ENCODE measurements at regions not wholly inside any gene's neighbourhood (a gene's known extent, or its start where the extent isn't known, plus 50 kb on each side); places are given as distances from the start of the nearest gene placed in this dataset.

DNA sequence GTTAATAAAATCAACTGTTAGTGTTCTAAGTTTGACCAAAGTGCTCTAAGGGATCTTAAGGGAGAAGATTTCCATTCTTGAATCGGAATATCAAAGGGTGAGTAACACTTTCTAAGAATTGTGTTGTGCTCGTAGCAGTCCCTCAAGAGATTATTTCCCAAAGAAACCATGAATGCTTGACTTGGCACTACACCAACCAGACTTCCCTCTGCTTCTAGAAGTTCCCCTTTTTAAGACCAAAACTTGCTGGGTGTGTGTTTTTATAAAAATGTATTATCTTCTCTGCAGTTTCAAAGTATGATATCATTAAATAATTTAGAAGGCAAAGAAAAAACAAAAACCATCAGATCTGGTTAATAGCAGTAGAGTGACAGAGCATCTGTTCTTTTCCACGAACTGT lies 522.0 kb upstream of the FAM98A start:
- Histone ChIP-seq H3K27ac (no peak overlapping the region), H3K4me3 (no peak overlapping the region), H3K9me3 (no peaks in the 10 kb centered on the region), H3K36me3 (no peaks in the 10 kb centered on the region), H3K4me1 (ENCODE audit: control insufficient read depth in 1 of 2, low read depth in 2 of 2) (no peaks in the 10 kb centered on the region), H3K27me3 (replicated peaks; ENCODE audit: insufficient read depth) (no peaks in the 10 kb centered on the region)
- TF ChIP-seq, protein P1, sequence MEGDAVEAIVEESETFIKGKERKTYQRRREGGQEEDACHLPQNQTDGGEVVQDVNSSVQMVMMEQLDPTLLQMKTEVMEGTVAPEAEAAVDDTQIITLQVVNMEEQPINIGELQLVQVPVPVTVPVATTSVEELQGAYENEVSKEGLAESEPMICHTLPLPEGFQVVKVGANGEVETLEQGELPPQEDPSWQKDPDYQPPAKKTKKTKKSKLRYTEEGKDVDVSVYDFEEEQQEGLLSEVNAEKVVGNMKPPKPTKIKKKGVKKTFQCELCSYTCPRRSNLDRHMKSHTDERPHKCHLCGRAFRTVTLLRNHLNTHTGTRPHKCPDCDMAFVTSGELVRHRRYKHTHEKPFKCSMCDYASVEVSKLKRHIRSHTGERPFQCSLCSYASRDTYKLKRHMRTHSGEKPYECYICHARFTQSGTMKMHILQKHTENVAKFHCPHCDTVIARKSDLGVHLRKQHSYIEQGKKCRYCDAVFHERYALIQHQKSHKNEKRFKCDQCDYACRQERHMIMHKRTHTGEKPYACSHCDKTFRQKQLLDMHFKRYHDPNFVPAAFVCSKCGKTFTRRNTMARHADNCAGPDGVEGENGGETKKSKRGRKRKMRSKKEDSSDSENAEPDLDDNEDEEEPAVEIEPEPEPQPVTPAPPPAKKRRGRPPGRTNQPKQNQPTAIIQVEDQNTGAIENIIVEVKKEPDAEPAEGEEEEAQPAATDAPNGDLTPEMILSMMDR (IDR thresholded peaks at IDR 0.05), result no peak
- ATAC-seq (ENCODE audit: insufficient number of reproducible peaks, low FRiP score, low read depth) (no peak), DNase-seq (ENCODE audit: low spot score) (no peak)

DNA sequence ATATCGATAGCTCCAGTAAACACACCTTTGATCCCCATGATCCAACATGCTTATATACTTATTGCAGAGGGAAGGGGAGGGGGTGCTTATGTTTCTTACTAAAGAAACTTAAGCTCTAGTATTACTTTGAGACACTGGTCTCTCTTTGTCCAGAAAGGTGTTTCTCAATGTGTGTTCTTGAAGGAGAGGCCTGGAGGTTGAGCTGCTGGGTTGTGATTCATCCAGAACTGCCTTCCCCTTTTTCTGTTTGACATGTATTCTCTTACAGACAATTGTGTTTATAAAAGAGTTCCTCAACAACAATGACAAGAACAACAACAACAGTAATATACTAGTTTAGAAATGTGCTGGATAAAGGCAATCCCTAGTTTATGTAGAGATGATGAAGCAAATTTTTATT lies 516.0 kb upstream of the FAM98A start:
- Histone ChIP-seq H3K36me3 (no peaks in the 10 kb centered on the region), H3K4me3 (no peak overlapping the region), H3K9me3 (no peaks in the 10 kb centered on the region), H3K27me3 (replicated peaks; ENCODE audit: insufficient read depth) (no peaks in the 10 kb centered on the region), H3K27ac (no peak overlapping the region), H3K4me1 (ENCODE audit: control insufficient read depth in 1 of 2, low read depth in 2 of 2) (no peaks in the 10 kb centered on the region)
- TF ChIP-seq, protein P1 (IDR thresholded peaks at IDR 0.05), result no peak
- ATAC-seq (ENCODE audit: insufficient number of reproducible peaks, low FRiP score, low read depth) (no peak), DNase-seq (ENCODE audit: low spot score) (no peak)

DNA sequence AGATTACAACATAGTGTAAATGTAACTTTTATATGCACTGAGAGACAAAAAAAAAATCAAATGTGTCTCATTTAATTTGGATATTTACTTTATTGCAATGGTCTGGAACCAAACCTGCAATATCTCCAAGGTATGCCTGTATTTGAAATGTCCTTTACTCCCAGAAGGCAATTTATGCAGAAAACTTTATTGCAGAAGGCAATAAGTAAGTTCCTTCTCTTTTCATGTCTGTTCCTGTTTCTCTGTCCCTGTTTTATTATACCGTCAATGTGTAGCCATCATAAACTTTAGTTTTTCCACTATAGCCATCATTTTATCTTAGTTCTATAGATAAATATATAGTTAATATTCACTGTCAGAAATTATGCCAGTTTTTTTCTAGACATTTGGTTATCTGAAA lies 513.1 kb upstream of the FAM98A start:
- Histone ChIP-seq H3K9me3 (no peaks in the 10 kb centered on the region), H3K27me3 (replicated peaks; ENCODE audit: insufficient read depth) (no peaks in the 10 kb centered on the region), H3K36me3 (no peaks in the 10 kb centered on the region), H3K4me3 (no peak overlapping the region), H3K27ac (no peak overlapping the region), H3K4me1 (ENCODE audit: control insufficient read depth in 1 of 2, low read depth in 2 of 2) (no peaks in the 10 kb centered on the region)
- TF ChIP-seq, protein P1 (IDR thresholded peaks at IDR 0.05), result no peak
- ATAC-seq (ENCODE audit: insufficient number of reproducible peaks, low FRiP score, low read depth) (no peak), DNase-seq (ENCODE audit: low spot score) (no peak)

DNA sequence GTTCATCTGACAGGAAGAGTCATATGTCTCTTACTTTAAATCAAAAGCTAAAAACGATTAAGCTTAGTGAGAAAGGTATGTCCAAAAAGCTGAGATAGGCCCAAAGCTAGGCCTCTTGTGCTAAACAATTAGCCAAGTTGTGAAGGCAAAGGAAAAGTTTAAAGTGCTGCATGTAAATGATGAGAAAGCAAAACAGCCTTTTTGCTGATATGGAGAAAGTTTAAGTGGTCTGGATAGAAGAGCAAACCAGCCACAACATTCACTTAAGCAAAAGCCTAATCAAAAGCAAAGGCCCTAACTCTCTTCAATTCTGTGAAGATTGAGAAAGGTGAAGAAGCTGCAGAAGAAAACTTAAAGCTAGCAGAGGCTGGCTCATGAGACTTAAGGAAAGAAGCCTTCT lies 511.3 kb upstream of the FAM98A start:
- Histone ChIP-seq H3K4me1 (ENCODE audit: control insufficient read depth in 1 of 2, low read depth in 2 of 2) (no peaks in the 10 kb centered on the region), H3K9me3 (no peaks in the 10 kb centered on the region), H3K36me3 (no peaks in the 10 kb centered on the region), H3K27me3 (replicated peaks; ENCODE audit: insufficient read depth) (no peaks in the 10 kb centered on the region), H3K4me3 (no peak overlapping the region), H3K27ac (no peak overlapping the region)
- TF ChIP-seq, protein P1 (IDR thresholded peaks at IDR 0.05), result no peak
- no peak for ATAC-seq (ENCODE audit: insufficient number of reproducible peaks, low FRiP score, low read depth)
- DNase-seq (ENCODE audit: low spot score), result no peak

DNA sequence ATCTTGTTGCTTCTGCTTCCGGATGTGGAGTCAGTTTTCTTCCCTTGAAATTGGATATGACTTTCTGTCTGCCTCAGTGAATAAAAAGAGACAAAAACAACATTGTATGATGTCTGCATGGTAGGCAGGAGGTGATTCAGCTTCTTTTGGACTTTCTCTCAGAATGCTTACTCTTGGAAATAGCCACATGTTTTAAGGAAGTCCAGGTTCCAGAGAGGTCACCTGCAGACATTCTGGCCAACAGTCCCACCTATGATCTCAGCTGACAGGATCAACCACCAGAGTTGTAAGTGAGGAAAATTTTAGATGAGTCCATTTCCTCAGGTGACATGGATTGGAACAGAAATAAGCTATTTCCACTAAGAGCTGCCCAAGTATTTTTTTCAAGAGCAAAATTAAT lies 508.7 kb upstream of the FAM98A start:
- no peak overlapping the region for H3K4me3 ChIP-seq
- H3K27me3 ChIP-seq (replicated peaks; ENCODE audit: insufficient read depth), result no peaks in the 10 kb centered on the region
- no peaks in the 10 kb centered on the region for H3K36me3 ChIP-seq
- TF ChIP-seq, protein P1 (IDR thresholded peaks at IDR 0.05), result no peak
- H3K27ac ChIP-seq, result no peak overlapping the region
- no peaks in the 10 kb centered on the region for H3K4me1 ChIP-seq (ENCODE audit: control insufficient read depth in 1 of 2, low read depth in 2 of 2)
- DNase-seq (ENCODE audit: low spot score) (no peak), ATAC-seq (ENCODE audit: insufficient number of reproducible peaks, low FRiP score, low read depth) (no peak)
- no peaks in the 10 kb centered on the region for H3K9me3 ChIP-seq
